T-helper 2 cell (primary cell): ENCODE measurements at regions not wholly inside any gene's neighbourhood (a gene's known extent, or its start where the extent isn't known, plus 50 kb on each side); places are given as distances from the start of the nearest gene placed in this dataset.

ENCODE experiments used
- DNase-seq, 5 experiments: peaks; one replicate each; pipeline versions ENCODE4 v3.0.0 to v3.0.0-alpha.2; 2012 to 2022

DNA sequence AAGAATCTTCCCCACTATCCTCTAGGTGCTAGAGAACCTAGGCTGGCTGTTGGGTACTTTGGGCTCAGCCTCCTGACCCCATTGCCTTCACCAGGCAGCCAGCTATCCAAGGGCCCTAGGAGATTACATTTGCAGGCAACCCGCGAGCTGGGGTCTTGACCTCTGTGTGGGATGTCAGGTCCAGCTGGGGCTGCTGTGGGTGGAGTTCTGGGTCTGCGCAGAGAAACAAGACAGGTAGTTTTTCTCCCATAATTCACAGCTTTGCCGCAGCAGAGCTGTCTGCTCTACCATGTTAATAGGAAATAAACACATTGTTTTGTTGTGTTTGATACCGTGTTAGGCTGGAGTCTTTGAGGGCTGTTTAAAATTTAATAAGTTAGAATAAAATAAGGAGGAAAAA, 142.8 kb upstream of the PLET1 start:
- no peak for DNase-seq

DNA sequence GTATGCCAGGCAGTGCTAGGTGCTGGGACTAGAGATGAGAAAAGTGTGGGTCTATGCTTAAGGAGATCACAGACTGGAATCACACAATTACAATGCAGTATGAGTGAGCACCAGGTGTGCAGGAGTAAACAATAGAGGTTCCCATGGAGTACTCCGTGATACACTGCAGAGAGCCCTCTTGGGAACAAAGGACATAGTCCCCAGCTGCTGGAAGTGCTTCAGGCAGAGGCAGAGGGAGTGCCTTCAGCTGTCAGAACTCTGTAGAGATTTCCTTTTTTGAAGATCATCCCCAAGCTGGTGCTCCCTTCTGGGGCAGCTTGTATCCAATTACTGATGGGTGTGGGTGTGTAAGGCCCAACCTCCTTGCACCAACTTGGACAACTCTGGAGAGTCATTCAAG, 143.5 kb upstream of the PLET1 start:
- no peak for DNase-seq

DNA sequence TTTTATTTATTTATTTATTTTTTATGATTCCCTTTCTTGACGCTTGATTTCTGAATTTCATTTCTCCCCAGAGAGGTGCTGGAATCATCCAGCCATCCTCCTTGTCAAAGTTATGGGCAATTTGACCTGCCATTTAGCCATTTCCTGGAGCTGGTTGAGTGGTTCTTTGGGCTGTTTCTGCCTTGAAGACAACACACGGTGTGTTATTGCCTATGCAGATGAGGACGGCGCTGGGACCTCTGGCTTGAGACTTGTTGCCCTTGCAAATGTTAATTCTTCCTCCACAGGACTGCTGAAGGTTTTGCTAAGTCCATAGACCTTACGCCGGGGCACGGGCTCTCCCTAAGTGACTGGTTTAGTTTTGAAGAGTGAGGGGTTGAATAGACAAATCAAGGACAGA, 147.9 kb upstream of the PLET1 start:
- no peak for DNase-seq

DNA sequence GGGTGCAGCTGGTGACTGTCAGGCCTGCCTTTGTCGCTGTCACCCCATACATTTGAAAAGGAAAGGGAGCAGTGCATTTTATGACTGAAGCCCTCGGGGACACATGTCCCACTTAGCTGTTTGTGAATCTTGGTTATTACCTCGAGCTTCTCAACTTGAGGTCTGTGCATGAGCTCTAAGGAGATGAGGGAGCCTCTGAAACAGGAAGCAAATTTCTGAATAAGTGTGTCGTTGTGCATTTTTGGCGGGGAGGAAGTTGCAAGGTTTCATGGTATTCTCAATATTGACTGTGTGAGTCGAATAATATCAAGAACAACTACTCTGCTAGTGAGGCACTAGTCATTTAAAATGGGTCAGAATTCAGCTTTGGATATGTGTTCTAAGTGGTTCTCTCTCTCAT, 149.7 kb upstream of the PLET1 start:
- DNase-seq: peak in 1 of 5 experiments; percentile 53

DNA sequence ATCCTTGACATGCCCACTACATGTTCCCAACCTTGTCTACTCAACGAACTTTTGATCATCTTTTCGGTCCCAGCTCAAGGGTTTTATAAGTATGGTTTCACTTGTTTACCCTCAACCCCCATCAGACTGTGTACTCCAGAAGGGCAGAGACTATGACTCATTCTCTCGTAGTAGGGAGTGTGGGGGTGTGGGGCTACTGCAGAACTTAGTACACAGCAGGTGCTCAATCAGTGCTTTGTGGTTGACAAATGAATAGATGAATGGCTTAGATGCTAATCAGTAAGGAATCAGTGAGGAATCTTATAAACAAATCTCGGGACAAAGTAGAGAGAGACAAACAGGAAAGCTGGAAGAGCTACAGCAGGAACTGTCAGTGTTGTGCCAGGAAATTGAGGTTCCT, 151.7 kb upstream of the PLET1 start:
- DNase-seq: no peak

DNA sequence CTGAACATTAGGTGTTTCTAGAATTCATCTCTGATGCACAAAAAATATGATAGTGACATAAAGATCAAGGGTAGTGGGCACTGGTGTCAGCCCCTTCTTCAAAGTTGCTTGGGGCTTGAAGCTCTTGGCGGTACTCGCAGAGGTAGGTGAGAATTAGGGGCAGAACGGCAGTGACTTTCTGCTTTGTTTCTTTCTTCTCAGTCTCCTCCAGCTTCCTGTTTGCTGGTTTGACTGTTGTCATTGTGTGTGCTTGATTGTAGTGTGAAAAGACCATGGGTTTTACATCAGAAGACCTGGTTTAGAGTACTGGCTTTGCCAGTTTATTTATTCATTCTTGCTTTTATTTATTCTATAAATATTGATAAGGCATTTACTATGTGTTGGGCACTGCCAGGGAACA, 156.7 kb upstream of the PLET1 start:
- DNase-seq: peak in 1 of 5 experiments; percentile 10

DNA sequence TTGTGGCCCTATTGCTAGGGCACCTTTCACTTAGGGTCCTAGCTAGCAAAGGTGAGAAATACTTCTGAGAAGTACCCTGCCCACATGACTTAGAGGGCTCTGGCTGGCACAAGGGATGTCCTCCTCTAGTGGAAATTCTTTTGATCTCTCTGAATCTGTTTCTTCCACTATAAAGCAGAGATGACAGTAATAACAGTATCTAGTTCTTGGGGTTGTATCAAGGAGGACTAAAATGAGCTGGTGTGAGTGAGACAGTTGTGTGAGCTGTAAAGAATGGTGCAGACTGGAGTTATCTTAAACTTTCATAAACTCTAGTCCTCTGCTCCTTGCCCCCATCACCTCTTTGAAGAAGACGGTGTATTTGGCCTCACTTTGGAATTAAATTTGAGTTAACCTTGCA, 157.8 kb upstream of the PLET1 start:
- DNase-seq: no peak

DNA sequence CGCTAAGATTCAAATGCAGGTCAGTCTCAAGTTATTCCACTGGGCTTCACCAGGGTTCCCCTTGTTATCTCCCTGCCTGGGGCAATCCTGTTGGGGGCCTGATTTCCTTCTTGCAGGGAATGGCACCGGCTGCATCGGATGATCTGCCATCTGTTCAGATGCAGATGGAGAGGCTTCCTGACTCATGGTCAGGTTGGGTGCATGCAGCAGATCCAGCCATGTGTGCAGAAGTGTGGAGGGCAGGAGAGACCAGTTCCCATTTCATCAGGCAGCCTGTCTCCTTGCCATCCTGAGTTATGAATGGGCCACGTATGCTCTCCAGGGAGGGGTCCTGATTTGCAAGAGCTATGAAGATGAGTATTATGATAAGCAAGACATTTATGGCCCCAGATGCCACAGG, 161.2 kb upstream of the PLET1 start:
- no peak for DNase-seq

DNA sequence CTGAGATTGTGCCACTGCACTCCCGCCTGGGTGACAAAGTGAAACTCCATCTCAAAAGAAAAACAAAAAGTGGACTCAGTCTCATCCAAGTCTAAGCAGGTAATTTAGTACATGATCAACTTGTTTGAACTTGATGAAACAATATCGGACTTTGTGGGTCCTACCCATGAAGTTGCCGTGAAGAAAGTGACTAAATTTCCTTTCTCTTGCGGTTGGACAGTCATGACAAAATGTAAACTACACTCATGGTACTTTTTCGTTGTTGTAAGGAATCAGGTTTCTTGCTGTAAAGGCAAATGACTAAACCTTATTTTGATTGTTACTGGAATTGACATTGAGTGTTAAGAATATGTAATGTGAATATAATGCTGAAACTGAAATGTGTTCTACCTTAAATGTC, 164.5 kb upstream of the PLET1 start:
- DNase-seq: no peak

DNA sequence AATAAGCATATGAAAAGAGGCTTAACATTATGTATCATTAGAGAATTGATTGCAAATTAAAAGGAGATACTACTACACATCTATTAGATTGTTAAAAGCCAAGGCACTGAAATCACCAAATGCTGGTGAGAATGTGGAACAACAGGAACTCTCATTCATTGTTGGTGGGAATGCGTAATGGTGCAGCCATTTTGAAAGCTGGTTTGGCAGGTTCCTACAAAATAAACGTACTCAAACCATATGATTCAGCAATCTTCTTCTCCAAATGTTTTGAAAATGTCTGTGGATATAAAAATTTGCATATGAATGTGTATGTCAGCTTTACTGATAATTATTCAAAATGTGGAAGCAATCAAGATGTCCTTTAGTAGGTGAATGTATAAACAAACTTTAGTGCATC, 176.4 kb upstream of the PLET1 start:
- no peak for DNase-seq

DNA sequence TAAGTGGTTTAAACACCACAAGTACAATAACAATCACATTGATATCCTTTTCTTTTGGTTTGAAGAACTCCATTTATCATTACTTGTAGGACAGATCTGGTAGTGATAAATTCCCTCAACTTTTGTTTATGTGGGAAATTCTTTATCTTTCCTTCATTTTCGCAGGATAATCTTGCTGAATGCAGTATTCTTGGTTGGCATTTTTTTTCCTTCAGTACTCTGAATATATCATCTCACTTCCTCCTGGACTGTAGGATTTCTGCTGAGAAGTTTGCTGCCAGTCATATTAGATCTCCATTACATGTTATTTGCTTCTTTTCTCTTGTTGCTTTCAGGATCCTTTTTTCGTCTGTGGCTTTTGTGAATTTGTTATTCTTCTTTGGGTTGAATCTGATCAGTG, 179.0 kb upstream of the PLET1 start:
- no peak for DNase-seq

DNA sequence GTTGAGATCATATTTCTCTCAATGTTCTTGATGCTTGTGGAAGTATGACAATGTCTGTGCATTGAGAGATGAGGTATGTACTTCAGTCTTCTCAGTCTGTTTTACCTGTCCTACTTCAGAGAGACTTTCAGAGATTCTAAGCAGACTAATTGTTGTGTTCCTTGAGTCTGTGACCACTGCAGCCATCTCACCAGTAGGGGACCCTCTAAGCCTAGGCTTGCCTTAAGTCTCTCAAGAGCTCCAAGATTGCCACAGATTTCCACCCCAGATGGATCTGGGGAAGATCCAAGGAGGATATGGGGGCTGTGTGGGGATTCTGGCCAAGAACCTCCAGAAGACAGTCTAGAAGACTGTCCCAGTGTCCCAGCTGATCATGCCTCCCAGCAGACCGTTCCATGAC, 179.9 kb upstream of the PLET1 start:
- no peak for DNase-seq

DNA sequence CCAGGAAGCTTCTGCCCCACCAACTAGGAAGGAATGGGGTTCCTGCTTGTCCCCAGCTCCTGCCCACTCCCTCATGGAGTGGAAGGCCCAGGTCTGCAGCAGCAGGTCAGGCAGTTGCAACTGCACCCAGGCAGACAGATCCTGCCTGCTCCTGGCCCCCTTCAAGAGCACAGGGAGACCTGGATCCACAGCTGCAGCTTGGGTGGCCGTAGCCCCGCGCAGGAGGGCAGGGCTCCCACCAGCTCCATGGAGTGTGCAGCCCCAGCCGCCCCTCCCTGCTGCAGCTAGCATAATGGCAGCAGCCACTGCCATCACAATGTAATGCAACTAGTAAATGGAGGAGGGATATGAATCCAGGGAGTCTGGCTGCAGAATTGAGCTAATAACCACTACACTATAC, 187.5 kb upstream of the PLET1 start:
- DNase-seq: no peak

DNA sequence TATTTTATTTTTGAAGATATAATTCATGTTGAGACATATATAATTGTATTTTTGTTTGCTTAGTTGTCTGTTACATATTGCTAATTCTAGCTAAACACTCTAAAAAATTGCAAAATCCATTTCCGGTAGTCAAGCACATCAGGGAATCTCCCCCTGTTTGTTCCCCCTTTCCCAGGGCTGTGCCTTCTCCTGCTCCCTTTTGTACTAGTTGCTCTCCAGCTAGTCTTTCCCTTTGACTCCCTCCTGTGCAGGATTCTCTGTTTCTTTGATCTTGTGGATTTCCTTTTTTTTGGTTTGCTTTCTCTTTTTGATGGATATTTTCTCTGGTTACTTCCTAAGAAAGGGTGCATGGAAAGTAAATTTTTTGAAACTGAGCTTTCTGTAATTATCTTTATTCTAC, 188.1 kb upstream of the PLET1 start:
- DNase-seq: no peak

DNA sequence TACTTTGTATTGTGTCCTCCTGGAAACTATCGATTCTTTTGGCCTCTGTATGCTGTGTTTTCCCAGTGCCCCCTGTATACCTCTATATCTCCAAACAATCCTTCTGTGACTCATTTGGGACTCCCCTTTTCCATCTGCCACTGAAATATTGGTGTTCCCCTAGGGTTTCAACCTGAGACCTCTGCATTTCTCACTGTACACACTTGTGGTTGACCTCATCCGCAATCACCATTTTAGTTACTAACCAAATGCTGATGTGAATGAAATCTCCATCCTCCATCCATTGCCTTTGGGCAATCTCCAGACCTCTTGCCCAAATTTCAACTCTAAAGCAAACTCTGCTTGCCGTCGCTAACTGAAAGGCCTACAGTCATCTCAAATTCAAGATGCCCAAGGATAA, 190.6 kb upstream of the PLET1 start:
- no peak for DNase-seq

DNA sequence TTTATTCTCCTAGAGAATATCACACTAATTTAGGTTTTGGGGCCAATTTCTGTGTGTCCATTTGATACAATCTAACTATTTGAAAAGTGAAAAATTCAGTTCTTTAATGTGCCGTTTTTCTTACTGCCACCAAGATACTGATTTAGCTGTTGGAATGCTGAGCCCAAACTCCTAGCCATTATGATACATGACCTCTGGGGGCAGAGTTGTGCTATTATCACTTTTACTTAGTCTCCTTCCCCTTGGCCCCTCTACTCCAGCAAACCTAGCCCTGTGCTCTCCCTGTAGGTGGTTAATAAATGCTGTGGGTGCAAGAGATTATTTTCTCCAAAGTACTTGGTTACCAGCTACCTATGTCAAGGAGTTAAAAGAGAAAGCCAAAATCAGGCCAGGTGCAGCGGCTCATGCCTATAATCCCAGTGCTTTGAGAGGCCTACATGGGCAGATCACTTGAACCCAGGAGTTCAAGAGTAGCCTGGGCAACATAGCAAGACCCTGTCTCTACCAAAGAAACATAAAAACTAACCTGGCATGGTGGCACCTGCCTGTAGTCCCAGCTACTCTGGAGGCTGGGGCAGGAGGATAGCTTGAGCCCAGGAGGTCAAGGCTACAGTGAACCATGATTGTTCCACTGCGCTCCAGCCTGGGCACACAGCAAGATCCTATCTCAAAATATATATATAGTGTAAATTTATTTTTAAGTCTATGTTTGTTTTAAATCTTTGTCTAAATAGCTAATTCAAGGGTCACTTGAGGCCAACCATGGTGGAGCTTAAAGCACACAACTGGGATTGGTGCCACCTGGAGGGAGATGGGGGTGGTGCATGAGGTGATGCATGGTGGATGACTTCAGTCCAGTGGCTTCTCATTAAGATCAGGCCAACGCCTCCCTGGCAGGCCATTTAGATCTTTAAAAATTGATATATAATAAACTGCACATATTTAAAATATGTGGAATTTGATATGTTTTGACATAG, 193.2 kb upstream of the PLET1 start:
- DNase-seq: peak in 2 of 5 experiments; percentile 10 to 29

DNA sequence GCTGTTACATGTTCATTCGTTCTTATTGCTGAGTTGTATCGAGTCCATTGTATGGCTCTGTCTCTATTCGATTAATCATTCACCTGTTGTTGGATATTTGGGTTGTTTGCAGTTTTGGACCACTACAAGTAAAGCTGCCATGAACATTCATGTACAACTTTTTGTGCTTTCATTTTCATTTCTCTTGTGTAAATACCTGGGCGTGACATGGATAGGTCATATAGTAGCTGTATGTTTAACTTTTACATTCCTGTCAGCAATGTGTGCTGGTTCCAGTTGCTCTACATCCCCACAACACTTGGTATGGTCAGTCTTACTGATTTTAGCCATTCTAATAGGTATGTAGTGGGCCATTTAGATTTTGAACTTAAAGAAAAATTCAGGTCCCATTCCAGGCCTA, 194.2 kb upstream of the PLET1 start:
- DNase-seq: no peak

DNA sequence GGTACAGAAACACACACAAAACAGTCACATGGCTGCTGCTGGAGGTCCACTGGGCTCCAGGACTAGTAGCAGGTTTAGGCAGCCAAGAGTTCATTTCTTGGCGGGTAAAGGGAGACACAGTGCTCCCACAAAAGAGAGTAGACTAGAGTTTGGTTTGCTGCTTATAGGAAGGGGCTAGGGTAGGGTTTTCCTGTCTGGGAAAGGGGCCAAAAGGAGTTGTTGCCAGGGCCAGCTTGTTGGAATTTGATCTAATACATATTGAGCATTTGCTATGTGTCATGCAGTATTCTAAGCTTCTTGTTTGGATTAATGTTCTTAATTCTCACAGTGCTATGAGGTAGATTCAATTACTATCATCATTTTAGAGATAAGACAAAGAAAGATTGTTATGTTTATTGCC, 195.1 kb upstream of the PLET1 start:
- no peak for DNase-seq

DNA sequence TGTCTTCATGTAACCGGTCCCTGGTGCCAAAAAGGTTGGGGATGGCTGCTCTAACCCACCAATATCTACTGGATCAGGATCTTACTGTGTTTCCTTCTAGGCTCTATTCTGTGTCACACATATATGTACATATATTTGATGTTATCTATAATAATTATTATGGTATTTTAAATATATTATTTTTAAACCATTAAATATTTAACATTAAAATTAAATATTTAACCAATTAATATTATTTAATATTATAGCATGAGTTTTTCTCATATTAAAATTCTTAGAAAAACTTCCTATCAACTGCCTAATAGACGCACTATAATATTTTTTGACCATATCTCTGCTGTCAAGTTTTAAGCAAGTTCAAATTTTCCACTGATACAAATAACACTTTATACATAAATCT, 196.9 kb upstream of the PLET1 start:
- no peak for DNase-seq

DNA sequence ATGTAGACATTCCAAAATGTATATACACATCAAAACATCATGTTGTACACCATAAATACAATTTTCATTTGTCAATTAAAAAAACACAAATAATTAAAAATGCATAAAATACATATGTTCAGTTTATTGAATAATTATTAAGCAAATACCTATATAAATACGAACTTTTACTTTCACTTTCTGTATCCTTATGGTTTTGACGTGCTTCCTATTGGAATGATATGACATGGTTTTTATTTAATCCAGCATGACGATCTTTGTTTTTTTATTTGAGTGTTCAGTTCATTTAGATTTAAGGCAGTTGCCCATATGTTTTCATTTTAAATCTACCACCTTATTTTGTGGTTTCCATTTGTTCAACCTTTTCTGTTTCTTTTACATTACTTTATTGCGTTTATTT, 198.3 kb upstream of the PLET1 start:
- no peak for DNase-seq

DNA sequence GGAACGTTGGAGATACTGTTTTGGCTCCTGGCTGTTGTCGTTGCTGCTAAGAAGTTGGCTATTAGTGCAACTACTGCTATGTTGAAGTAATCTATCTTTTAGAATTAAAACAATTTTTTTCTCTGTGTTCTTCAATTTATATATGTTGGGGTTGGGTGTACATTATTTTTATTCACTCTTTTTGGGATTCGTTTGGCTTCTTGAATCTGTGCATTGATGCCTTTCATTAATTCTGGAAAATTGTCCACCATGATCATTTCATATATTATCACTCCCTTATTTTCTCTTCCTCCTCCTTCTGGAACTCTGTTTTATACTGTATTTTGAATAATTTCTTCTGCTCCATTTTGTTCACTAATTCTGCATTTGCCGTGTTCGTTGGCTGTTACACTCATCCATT, 199.5 kb upstream of the PLET1 start:
- DNase-seq: no peak

DNA sequence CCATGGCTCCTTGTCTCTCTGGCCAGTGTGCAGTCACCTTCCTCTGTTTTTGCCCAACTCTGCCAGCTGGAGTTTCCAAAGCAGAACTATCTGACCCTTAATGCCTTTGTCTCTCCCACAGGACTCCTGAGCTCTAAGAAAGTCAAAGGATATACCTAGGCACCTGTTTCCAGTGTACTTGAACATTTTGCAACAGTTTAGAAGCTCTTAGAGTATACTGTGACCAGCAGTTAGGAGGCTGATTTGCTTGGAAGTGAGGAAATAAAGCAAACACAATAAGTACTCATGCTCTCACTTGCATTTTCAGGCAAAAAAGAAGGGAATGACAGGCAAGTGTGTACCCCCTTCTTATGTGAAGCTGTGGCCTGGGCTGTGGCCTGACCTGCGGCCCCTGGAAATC, 204.3 kb upstream of the PLET1 start:
- no peak for DNase-seq

DNA sequence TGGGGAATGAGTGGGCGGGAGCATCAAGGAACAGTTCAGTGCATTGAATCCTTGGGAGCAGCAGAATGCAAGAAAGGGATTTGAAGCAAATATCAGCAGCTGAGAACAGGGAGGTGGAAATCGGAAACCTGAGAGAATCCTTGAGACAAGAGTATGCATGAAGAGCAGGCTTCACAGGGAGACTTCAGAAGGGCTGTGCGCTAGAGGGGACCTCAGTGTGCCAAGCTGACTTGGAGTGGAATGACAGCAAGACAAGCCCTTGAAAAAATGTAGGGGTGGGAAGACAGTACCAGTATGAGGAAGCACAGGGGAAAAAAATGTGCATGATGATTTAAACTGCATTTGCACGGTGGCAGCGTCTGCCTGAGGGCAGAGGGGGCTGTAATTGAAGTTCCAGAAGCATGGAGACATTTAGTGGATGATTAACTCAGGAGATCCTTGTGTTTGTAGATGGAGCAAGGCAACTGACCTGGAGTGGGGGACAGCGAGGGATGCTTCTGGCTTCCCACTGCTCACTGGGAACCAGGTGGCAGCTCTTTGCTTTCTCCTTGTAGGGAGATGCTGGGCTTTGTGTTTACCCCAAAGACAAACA, 204.9 kb upstream of the PLET1 start:
- no peak for DNase-seq

DNA sequence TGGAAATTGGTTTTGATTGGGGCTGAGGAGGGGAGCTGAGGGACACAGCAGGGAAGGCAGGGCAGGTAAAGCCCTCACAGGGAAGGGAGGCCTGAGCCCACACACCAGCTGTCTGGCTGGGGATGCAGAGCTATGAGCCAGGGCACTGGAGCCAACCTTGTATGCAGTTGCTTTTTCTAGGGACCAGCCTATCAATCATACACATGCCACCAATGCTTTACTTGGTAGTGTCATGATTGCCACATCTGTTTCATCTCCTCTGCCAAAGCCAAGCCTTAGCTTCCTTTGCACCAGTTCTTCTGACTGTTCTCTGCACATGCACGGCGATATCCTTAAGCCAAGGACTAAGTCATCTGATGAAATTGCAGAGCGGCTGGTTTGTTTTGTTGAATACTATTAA, 207.1 kb upstream of the PLET1 start:
- no peak for DNase-seq

DNA sequence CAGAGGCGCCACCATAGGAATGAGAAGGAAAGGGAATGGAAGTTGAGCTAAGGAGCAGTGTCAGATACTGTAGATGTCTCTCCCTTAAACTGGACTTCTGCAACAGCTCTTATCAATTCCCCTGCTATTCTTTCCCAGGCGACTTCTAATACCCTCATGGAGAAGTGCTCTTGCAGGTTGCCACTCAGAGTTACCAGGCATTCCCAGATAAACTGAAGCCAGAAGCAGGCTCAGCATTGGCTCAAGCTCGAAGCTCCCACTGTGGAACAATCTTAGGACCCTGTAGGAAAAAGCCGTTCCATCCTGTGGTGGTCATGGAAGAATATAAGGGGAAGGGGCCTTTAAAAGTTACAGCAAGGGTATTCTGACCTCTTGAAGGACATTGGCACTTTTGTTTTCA, 208.7 kb upstream of the PLET1 start:
- DNase-seq: no peak
